MM.1S (cell line): ENCODE measurements at regions not wholly inside any gene's neighbourhood (a gene's known extent, or its start where the extent isn't known, plus 50 kb on each side); places are given as distances from the start of the nearest gene placed in this dataset.

Experiments
- CTCF ChIP-seq: fragments of 300-600 bp; sonication (generic); IDR thresholded peaks from 2 replicates; pipeline ENCODE4 v1.5.1; 2016; ENCODE audit warnings: antibody characterized with exemption, low read length, mixed read lengths
- EZH2 ChIP-seq: fragments of 300-600 bp; sonication (generic); optimal IDR thresholded peaks from 2 replicates; pipeline ENCODE3; 2017; ENCODE audit warnings: low read depth, mild to moderate bottlenecking, antibody characterized with exemption, low read length, mixed read lengths
- EZH2phosphoT487 ChIP-seq: fragments of 300-600 bp; sonication (generic); IDR thresholded peaks from 2 replicates; pipeline ENCODE4 v1.6.1; 2018; ENCODE audit warnings: antibody characterized with exemption, low read length

DNA sequence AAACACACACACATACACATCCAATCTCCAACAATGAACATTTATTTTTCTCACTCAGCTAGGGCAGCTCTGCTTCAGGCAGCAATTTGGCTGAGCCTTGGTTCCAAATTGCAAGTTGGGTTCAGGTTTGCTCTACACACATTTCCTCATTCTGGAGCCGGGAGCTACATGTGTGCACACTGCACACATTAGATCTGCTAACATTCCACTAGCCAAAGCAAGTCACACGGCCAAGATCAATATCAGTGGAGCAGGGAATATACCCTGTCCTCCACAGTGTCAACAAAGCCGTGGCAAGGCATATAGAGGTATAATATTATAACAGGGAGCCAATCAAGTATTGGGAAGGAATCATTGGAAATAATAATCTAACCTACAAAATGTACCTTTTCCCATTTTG, 57.5 kb upstream of the PPP1R3C start:
- no peak for TF ChIP-seq CTCF
- TF ChIP-seq EZH2phosphoT487 = no peak
- no peak for TF ChIP-seq EZH2
